Gastrocnemius medialis (tissue), 4 donors: ENCODE measurements at regions not wholly inside any gene's neighbourhood (a gene's known extent, or its start where the extent isn't known, plus 50 kb on each side); places are given as distances from the start of the nearest gene placed in this dataset.

Experiments
- CTCF ChIP-seq, 5 experiments: fragments of 450-650 bp in 3 of 5; fragments of 200-600 bp in 2 of 5; sonication (generic) in 2 of 5; IDR thresholded peaks in 4 of 5; conservative IDR thresholded peaks in 1 of 5; 1 replicate in 4 of 5; 2 replicates in 1 of 5; pipeline ENCODE4 v1.5.1; 2016 to 2019; ENCODE audit warnings: antibody characterized with exemption in 5 of 5, mild to moderate bottlenecking in 3 of 5, moderate library complexity in 3 of 5
- POLR2A ChIP-seq, 2 donors: fragments of 450-650 bp; IDR thresholded peaks; one replicate each; pipeline ENCODE4 v1.6.1; 2017; ENCODE audit warnings: antibody characterized with exemption in 2 of 2, mild to moderate bottlenecking in 2 of 2, moderate library complexity in 2 of 2

DNA sequence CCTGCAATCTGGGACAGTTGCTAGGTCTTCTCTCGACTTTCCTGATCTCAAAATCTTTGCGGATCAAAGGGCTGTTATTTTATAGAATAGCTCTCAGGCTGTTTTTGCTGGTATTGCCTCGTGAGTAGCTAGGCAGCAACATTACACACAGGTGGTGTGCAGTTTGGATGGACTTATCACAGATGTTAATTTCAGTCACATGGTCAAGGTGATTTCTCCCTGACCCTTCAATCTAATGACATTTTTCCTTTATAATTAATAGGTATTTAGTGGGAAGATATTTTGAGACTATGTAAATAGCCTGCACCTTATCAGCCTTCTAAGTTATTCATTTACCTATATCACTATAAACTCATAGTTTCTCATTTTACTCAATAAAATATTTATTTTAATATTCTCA, 309.6 kb upstream of the PRKCQ start:
- TF ChIP-seq CTCF (IDR thresholded peaks at IDR 0.05 in 4 of 5, conservative IDR thresholded peaks at IDR 0.05 in 1 of 5), result no peak
- no peak for TF ChIP-seq POLR2A (IDR thresholded peaks at IDR 0.05)
